Testis (tissue), 2 donors: ENCODE measurements at regions not wholly inside any gene's neighbourhood (a gene's known extent, or its start where the extent isn't known, plus 50 kb on each side); places are given as distances from the start of the nearest gene placed in this dataset.

ENCODE experiments used
- CTCF ChIP-seq, 3 experiments: fragments of 450-650 bp in 2 of 3; fragments of 200-600 bp in 1 of 3; sonication (generic) in 1 of 3; IDR thresholded peaks; one replicate each; pipeline ENCODE4 v1.5.1; 2016 to 2019; ENCODE audit warnings: antibody characterized with exemption in 3 of 3, mild to moderate bottlenecking in 2 of 3, moderate library complexity in 1 of 3
- POLR2A ChIP-seq: fragments of 450-650 bp; IDR thresholded peaks from one replicate; pipeline ENCODE4 v1.6.1; 2017; ENCODE audit warnings: antibody characterized with exemption, mild to moderate bottlenecking, moderate library complexity

- TF ChIP-seq CTCF (IDR thresholded peaks at IDR 0.05): no peak
- no peak for TF ChIP-seq POLR2A
These were observed 90.1 kb upstream of the PDE3A start for GRCh38 chr12:20278276-20278675.
